HCT116 (cell line): ENCODE measurements at regions not wholly inside any gene's neighbourhood (a gene's known extent, or its start where the extent isn't known, plus 50 kb on each side); places are given as distances from the start of the nearest gene placed in this dataset.

Experiments
- CTCF ChIP-seq, 3 experiments: fragments of 200-600 bp in 1 of 3; sonication (generic) in 1 of 3; IDR thresholded peaks in 2 of 3; conservative IDR thresholded peaks in 1 of 3; 2 replicates each; pipeline ENCODE4 v1.5.1; 2012 to 2017; ENCODE audit warnings: low read depth in 2 of 3, low read length in 2 of 3, antibody characterized with exemption in 1 of 3, borderline replicate concordance in 1 of 3, control low read depth in 1 of 3, mild to moderate bottlenecking in 1 of 3, mixed read lengths in 1 of 3, mixed run types in 1 of 3, moderate library complexity in 1 of 3; ENCODE audit not compliant: insufficient read depth in 1 of 3
- EZH2 ChIP-seq: fragments of 200-600 bp; sonication (generic); IDR thresholded peaks from 2 replicates; pipeline ENCODE4 v1.6.1; 2017; ENCODE audit warnings: antibody characterized with exemption, mixed run types
- JUND ChIP-seq: IDR thresholded peaks from 2 replicates; pipeline ENCODE4 v1.6.1; 2012
- POLR2AphosphoS5 ChIP-seq: IDR thresholded peaks from 2 replicates; pipeline ENCODE4 v1.6.1; 2011; ENCODE audit warnings: mild to moderate bottlenecking, low read depth, low read length, moderate library complexity
- ZNF274 ChIP-seq: fragments of 200-500 bp; sonication (Bioruptor generic); IDR thresholded peaks from 2 replicates; pipeline ENCODE4 v1.6.1; 2014; ENCODE audit warnings: mild to moderate bottlenecking, low read depth, low read length, inconsistent platforms

GRCh38 chr4:26204249-26204825, 116.5 kb upstream of the RBPJ start:
- TF ChIP-seq ZNF274, result no peak
- TF ChIP-seq JUND, result no peak
- TF ChIP-seq CTCF (IDR thresholded peaks at IDR 0.05 in 2 of 3, conservative IDR thresholded peaks at IDR 0.05 in 1 of 3; ENCODE audit: borderline replicate concordance in 1 of 3, insufficient read depth in 1 of 3, low read depth in 2 of 3, low read length in 2 of 3), result no peak
- TF ChIP-seq POLR2AphosphoS5, result no peak
- no peak for TF ChIP-seq EZH2
